GM04504 (cell line): ENCODE measurements at regions not wholly inside any gene's neighbourhood (a gene's known extent, or its start where the extent isn't known, plus 50 kb on each side); places are given as distances from the start of the nearest gene placed in this dataset.
"Not testable (repeated sequence)": the region's sequence is repeated elsewhere in the genome, so short reads cannot be mapped to it uniquely, and the experiment has no call there.

Experiments used
- DNase-seq: peaks from one replicate; pipeline ENCODE4 v3.0.0-alpha.2; 2012; ENCODE audit warnings: low read depth

DNA sequence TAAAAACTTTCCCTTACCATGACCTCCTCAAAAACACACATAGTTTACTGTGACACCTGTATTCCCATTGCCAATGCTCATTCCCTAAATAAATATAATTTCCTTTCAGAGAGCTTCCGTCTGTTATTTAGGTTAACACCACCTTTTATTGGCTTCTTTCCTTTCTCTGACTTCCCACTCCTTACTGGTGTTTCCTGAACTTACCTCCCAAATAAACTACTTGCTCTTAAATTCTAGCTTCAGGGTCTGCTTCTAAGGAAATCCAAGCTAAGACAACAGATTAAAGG, 67.4 kb upstream of the ZNF746 start:
- no peak for DNase-seq

DNA sequence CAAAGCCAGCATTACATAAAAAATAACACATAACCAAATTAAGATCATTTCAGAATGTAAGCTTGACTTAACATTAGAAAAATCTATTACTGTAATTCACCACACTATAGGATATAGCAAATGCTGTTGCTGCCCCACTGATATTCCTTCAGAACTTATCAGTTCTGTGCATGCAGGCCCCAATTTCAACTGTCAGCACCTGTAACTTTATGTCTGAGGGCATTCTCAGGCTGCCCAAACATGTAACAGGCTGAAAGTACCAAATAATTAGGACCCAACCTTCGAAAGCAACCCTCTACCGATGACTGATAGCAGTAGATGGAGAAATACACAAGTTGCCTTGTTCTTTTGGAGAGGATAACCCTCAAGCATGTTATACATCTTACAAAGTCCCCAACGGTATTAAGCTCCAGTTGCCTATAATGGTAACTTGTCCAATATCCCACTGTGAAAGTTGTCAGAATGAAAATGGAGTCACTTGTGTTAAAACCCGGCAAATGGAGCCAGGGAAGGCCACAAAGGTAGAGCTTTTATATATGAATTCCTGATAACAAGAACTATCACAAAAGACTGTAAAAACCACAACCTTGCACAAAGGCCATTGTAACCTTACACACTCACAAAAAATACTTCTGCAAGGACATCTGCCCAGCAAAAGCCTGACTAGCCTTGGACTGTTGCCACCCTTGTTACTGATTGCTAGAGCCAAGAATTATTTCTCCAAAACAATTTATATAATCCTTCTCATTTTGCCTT, 66.9 kb upstream of the ZNF746 start:
- DNase-seq, result no peak

DNA sequence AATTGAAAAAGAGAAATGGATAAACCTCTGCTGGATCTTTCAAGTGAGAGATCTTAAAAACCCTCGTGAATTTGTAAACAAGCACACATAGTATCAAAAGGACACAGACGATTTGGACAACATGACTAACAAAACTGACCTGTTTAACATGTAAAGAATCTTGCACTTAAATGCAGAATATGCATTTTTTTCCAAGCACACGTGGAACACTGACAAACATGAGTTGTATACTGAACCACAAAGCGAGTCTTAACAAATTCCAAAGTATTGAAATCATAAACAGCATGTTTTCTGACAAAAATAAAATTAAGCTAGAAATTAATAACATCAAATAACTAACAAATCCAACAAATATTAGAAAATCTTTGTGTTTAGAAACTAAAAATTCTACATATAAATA, 65.0 kb upstream of the ZNF746 start:
- DNase-seq, result no peak

DNA sequence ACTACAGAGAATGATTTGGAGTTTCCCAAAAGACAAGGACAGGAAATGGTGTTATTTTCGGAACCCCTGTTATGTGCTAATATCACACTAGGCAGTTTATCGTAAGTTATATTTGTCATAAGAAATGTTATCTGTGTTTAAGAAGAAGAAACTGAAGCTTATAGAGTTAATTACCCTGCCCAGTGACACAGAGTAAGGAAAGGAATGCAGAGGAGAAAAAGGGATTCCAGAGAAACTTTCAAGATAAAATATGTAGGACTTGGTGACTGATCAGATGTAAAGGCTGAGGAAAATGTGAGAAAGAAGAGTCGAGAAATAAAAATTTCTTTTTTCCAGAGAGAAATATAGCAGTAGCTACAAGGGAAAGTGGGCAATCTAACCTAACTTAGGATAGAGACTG, 63.5 kb upstream of the ZNF746 start:
- DNase-seq, result no peak

DNA sequence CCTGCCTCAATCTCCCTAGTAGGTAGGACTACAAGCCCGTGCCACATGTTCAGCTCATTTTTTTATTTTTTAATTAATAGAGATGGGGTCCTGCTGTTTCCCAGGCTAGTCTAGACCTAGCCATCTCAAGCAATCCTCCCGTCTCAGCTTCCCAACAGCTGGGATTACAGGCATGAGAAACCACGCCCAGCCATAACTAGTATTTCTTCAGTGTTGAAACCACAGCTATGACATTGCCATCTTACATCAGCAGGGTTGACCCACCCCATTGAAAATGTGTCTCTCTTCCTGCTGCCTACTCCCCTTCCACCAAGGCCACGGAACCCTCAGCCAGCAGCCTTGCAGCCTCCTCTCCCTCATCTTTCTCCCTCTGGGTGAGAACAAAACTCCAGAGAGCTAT, 62.1 kb upstream of the ZNF746 start:
- peak; percentile 57 for DNase-seq

DNA sequence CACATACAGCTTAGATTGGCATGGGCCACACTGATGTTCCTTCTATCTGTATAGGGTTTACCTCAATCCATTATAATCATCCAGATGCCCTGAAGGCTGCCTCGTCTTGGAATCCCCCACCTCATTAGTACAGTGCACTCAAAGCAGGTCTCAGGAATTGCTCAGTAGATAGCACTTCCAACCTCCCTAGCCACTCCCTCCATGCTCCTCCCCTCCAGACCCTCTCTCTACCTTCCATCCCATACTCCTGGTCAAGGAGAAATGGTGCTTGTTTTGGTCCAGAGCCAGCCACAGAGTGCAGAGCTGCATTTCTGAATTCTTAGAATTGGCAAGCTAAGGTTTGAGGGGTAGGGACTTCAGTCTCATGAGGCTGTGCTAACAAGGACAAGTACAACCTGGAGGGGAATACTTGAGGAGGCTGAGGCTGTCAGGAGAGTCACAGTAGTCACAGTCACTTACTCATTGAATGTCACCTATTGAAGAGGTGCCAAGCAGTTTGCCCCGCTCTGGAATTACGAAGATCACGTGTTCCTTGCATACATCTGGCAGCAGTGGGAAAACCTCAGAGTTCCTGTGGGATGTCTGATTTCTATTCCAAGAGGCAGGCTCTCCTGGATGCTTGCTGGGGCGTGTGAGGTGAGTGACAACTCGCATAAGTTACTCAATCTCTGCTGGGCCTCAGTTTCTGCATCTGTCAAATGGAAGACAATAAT, 60.7 kb upstream of the ZNF746 start:
- DNase-seq, result peak; percentile 65

DNA sequence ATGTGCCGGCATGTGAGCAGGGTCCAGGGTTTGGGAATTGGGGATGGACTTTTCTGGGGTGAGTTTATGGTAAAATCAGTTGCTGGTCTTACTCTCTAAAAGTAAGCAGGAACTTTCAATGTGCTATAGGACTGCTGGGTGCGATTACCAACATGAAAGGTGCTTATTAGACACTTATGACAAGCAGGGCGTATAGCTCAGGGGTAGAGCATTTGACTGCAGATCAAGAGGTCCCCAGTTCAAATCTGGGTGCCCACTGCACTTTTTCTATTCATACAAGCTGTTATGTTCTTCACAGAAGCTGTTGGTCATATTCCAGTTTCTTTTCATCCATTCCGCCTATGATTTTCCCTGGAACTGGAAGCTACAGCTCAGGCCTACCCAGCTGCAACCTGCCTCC, 58.9 kb upstream of the ZNF746 start:
- DNase-seq, result not testable (repeated sequence)

DNA sequence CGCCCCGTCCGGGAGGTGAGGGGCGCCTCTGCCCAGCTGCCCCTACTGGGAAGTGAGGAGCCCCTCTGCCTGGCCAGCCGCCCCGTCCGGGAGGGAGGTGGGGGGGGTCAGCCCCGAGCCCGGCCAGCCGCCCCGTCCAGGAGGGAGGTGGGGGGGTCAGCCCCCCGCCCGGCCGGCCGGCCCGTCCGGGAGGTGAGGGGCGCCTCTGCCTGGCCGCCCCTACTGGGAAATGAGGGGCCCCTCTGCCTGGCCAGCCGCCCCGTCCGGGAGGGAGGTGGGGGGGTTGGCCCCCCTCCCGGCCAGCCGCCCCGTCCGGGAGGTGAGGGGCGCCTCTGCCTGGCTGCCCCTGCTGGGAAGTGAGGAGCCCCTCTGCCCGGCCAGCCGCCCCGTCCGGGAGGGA, 57.2 kb upstream of the ZNF746 start:
- DNase-seq, result not testable (repeated sequence)

DNA sequence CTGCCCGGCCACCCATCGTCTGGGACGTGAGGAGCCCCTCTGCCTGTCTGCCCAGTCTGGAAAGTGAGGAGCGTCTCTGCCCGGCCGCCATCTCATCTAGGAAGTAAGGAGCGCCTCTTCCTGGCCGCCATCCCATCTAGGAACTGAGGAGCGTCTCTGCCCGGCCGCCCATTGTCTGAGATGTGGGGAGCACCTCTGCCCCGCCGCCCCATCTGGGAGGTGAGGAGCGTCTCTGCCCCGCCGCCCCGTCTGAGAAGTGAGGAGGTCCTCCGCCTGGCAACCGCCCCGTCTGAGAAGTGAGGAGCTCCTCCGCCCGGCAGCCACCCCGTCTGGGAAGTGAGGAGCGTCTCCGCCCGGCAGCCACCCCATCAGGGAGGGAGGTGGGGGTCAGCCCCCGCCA, 56.4 kb upstream of the ZNF746 start:
- DNase-seq, result not testable (repeated sequence)

DNA sequence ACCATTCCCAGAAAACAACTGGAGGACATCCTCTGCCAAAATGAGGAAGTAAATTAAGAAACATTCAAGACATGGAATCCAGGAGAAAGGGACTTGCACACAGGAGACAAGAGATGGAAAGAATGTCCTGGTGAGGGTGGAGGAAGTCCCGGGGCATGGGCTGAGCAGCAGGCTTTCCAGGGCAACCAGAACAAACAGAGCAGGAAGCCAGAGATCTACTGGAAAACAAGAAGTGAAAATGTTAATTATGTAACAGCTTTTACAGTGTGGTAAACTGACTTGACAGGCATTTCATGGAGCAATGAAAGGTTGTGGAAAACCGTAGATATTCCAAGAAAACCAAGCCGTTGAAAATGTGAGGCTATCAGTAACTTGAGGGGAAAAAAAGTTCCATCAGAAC, 55.2 kb upstream of the ZNF746 start:
- DNase-seq, result no peak
